Ovary (tissue), 7 donors: ENCODE measurements at regions not wholly inside any gene's neighbourhood (a gene's known extent, or its start where the extent isn't known, plus 50 kb on each side); places are given as distances from the start of the nearest gene placed in this dataset.

Source experiments
- DNase-seq, 5 donors: peaks; one replicate each; pipeline ENCODE4 v3.0.0-alpha.2; 2019 to 2020
- H3K27ac ChIP-seq, 2 donors: fragments of 200-600 bp; one replicate each; pipeline versions ENCODE4 v1.5.1 to v1.8.0; 2019 to 2022
- H3K27me3 ChIP-seq: fragments of 200-600 bp; one replicate; pipeline ENCODE4 v1.8.0; 2022
- H3K36me3 ChIP-seq: fragments of 200-600 bp; sonication (generic); one replicate; pipeline ENCODE4 v1.5.1; 2019
- H3K4me1 ChIP-seq: one replicate; pipeline ENCODE4 v1.8.1; 2013; ENCODE audit warnings: mild to moderate bottlenecking, moderate library complexity; ENCODE audit not compliant: insufficient read depth
- H3K4me3 ChIP-seq: fragments of 200-600 bp; sonication (generic); one replicate; pipeline ENCODE4 v1.5.1; 2017
- H3K9me3 ChIP-seq, 2 donors: fragments of 200-600 bp in 1 of 2; sonication (generic) in 1 of 2; one replicate each; pipeline versions ENCODE4 v1.5.1 to v1.8.1; 2013 to 2019; ENCODE audit warnings: mild to moderate bottlenecking in 1 of 2, moderate library complexity in 1 of 2
- EP300 ChIP-seq: sonication (generic); formaldehyde crosslinking; IDR thresholded peaks from one replicate; pipeline ENCODE4 v1.6.1; 2017; ENCODE audit warnings: antibody characterized with exemption
- POLR2A ChIP-seq: fragments of 450-650 bp; IDR thresholded peaks from one replicate; pipeline ENCODE4 v1.6.1; 2017; ENCODE audit warnings: antibody characterized with exemption, mild to moderate bottlenecking, moderate library complexity
- WGBS, 3 donors: extraction: QIAGEN DNeasy Blood & Tissue Kit in 1 of 3; methylation state at CpG; one replicate each; pipeline versions ENCODE4 v1.1.5 to v1.1.7; 2013 to 2017; 5-methylcytosine and 5-hydroxymethylcytosine counted together
- intact Hi-C, 4 donors: fragments of 100-400 bp; cut with DNase I; formaldehyde crosslinking; loops; one replicate each; pipeline versions ENCODE4 v1.11.0 to v1.15.1; 2022 to 2023
- TF ChIP-seq, protein P1 (sequence below), 3 donors: fragments of 450-650 bp in 2 of 3; fragments of 200-600 bp in 1 of 3; IDR thresholded peaks; one replicate each; pipeline versions ENCODE4 v1.5.1 to v1.8.0; 2016 to 2022; ENCODE audit warnings: antibody characterized with exemption in 3 of 3, mild to moderate bottlenecking in 1 of 3
- donor health status: DM: no; HTN: no; CAD: no; lungs with moderate emphysema.
- donor health status: DM: no; HTN: no; CAD: no.
- donor health status: Bipolar disorder and iron deficiency.
- donor health status: DM: no; HTN: no; CAD: no.
- donor health status: DM: yes; HTN: yes; CAD: no.

GRCh38 chr20:43833511-43834395 lies 80.9 kb upstream of the TOX2 start:
- H3K27ac ChIP-seq, result no peak overlapping the region
- no peaks in the 10 kb centered on the region for H3K9me3 ChIP-seq
- H3K27me3 ChIP-seq, result no peaks in the 10 kb centered on the region
- H3K36me3 ChIP-seq, result no peaks in the 10 kb centered on the region
- TF ChIP-seq POLR2A, result no peak
- H3K4me3 ChIP-seq, result no peak overlapping the region
- H3K4me1 ChIP-seq, result no peaks in the 10 kb centered on the region
- WGBS, 3 donors, result 76 to 80% (median 76%) methylated on average over 6 of the region's 6 CpGs
- no peak for DNase-seq
- intact Hi-C loops, result no loop called here

DNA sequence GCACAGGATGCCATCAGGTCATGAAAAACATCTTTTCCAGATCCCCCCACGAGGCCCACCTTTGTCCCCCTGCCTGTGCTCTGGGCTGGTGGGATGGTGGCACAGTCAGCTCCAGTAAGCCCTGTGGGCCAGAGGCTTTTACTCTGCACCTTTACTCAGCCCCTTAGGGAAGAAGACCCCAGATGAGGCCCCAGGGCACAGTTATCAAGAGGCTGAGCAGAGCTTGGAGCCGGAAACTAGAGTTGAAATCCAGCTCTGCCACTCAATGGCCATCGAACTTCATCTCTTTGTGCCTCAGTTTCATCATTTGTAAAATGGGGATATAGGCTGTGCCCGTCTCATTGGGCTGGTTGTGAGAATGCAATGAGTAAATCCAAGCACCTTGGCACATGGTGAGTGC lies 81.7 kb upstream of the TOX2 start:
- no peak overlapping the region for H3K27ac ChIP-seq

DNA sequence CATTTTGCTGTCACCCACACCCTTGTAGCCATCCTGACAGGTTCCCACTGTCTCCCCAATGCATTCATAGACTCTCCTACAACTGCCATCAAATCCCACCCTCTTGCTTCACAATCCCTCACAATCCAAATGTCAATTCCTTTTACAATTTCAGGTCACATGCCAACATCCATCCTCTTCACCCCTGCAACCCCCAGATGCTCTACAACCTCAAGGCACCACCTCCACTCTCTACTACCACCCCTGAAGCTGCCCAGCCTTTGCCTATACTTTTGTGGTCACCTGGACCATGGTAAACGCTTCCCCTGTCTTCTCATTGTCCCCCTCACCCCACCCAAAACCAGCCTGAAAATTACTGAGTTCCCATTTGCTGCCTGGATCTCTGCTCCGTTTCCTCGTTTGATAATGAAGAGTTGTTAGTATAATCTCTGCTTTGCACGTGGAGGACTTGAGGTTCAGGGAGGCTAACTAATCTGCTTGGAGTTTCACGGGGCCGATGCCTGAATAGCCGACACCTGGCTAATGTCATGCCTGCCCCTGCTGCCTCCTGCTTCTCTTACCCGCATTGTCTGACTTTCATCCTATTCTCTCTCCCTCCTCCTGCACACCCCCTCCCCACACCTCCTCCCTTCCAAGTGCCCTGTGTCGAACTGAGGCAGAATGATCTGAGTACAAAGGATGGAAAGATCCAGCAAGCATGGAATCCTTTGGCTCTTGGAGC lies 82.4 kb upstream of the TOX2 start:
- DNase-seq, result no peak
- Histone ChIP-seq H3K36me3 (no peaks in the 10 kb centered on the region), H3K27me3 (no peaks in the 10 kb centered on the region), H3K9me3 (no peaks in the 10 kb centered on the region), H3K4me3 (no peak overlapping the region), H3K27ac (no peak overlapping the region), H3K4me1 (no peaks in the 10 kb centered on the region)
- WGBS, 3 donors, result 16 to 26% (median 23%) methylated on average over 9 of the region's 9 CpGs
- TF ChIP-seq EP300 (no peak), POLR2A (no peak)
- TF ChIP-seq, protein P1, sequence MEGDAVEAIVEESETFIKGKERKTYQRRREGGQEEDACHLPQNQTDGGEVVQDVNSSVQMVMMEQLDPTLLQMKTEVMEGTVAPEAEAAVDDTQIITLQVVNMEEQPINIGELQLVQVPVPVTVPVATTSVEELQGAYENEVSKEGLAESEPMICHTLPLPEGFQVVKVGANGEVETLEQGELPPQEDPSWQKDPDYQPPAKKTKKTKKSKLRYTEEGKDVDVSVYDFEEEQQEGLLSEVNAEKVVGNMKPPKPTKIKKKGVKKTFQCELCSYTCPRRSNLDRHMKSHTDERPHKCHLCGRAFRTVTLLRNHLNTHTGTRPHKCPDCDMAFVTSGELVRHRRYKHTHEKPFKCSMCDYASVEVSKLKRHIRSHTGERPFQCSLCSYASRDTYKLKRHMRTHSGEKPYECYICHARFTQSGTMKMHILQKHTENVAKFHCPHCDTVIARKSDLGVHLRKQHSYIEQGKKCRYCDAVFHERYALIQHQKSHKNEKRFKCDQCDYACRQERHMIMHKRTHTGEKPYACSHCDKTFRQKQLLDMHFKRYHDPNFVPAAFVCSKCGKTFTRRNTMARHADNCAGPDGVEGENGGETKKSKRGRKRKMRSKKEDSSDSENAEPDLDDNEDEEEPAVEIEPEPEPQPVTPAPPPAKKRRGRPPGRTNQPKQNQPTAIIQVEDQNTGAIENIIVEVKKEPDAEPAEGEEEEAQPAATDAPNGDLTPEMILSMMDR (IDR thresholded peaks at IDR 0.05), result no peak
- intact Hi-C loops, result no loop called here

More for the DNA sequence above, 81.7 kb upstream of the TOX2 start:
- Histone ChIP-seq H3K9me3 (no peaks in the 10 kb centered on the region), H3K36me3 (no peaks in the 10 kb centered on the region), H3K27me3 (no peaks in the 10 kb centered on the region), H3K4me1 (no peaks in the 10 kb centered on the region), H3K4me3 (no peak overlapping the region)
- no peak for DNase-seq
- TF ChIP-seq EP300, result no peak
- WGBS, 3 donors, result 70 to 84% (median 74%) methylated on average over 4 of the region's 4 CpGs
- intact Hi-C loops, result no loop called here

GRCh38 chr20:43831481-43832065 lies 83.1 kb upstream of the TOX2 start:
- no peak overlapping the region for H3K27ac ChIP-seq
- WGBS, 3 donors, result 75 to 78% (median 77%) methylated on average over 14 of the region's 14 CpGs
- H3K27me3 ChIP-seq, result no peaks in the 10 kb centered on the region
- intact Hi-C loops, result no loop called here
- H3K4me1 ChIP-seq, result no peaks in the 10 kb centered on the region
- no peaks in the 10 kb centered on the region for H3K9me3 ChIP-seq
- no peak for DNase-seq
- no peak for TF ChIP-seq EP300
- no peak for TF ChIP-seq POLR2A
- TF ChIP-seq, protein P1 (IDR thresholded peaks at IDR 0.05), result no peak
- H3K4me3 ChIP-seq, result no peak overlapping the region
- H3K36me3 ChIP-seq, result no peaks in the 10 kb centered on the region

- H3K4me3 ChIP-seq, result no peak overlapping the region
- WGBS, 3 donors, result 55 to 56% (median 56%) methylated on average over 5 of the region's 5 CpGs
These were observed 83.8 kb upstream of the TOX2 start for GRCh38 chr20:43830883-43831282.

More at GRCh38 chr20:43830883-43831282, 83.8 kb upstream of the TOX2 start:
- no peak for TF ChIP-seq POLR2A
- no peak for TF ChIP-seq EP300
- TF ChIP-seq, protein P1 (IDR thresholded peaks at IDR 0.05), result no peak
- Histone ChIP-seq H3K27me3 (no peaks in the 10 kb centered on the region), H3K27ac (no peak overlapping the region), H3K36me3 (no peaks in the 10 kb centered on the region), H3K4me1 (no peaks in the 10 kb centered on the region), H3K9me3 (no peaks in the 10 kb centered on the region)
- intact Hi-C loops, result no loop called here
- no peak for DNase-seq
